ENCODE measurements at regions not wholly inside any gene's neighbourhood (a gene's known extent, or its start where the extent isn't known, plus 50 kb on each side); places are given as distances from the start of the nearest gene placed in this dataset.

DNA sequence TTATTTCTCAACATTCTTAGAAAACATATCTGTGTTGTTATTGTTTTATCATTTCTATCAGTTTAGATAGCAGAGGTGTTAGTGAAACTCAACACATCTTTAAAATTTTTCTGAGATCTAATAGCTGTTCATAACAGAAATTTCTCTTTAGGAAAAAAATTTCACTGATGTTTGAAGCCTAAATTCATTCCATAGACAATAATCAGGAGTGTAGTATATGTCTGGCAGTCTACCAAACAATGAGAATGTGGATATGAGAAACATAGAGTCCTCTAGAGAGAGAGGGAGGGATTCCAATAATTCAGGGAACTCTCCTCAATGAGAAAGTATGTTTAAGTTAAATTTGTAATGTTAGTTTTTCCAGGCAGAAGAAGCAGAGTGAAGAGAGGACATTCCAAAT, 118.2 kb upstream of the EDNRB start:
- Histone ChIP-seq H3K9me3 (no peaks in the 10 kb centered on the region), H3K36me3 (no peaks in the 10 kb centered on the region), H3K27ac (no peak overlapping the region), H3K27me3 (no peaks in the 10 kb centered on the region), H3K4me3 (no peak overlapping the region), H3K4me1 (no peaks in the 10 kb centered on the region)
- intact Hi-C loops (cut with DNase I; ENCODE audit: low total_unique reads): no loop called here
- TF ChIP-seq CTCF (IDR thresholded peaks at IDR 0.05) (no peak), EP300 (IDR thresholded peaks at IDR 0.05) (no peak), POLR2AphosphoS5 (IDR thresholded peaks at IDR 0.05) (no peak), POLR2A (IDR thresholded peaks at IDR 0.05) (no peak)
- peak in 1 of 2 donors; percentile 22 for DNase-seq

DNA sequence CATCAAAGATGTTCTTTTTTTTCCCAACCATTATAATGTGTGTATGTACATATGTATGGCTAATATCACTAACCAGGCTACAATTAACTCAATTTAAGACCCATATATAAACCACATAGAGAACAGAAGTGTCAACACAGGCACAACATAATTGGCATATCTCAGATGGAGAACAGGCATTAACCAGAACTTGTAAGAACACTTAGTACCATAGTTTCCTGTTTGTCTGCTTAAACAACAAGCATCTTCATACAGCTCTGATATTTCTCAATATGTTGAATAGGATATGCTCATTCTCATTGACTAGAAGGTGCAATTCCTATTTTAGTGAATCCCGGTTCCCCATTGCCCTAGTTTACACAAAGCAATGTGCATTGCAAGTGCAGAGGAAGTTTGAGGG, 116.9 kb upstream of the EDNRB start:
- Histone ChIP-seq H3K27me3 (no peaks in the 10 kb centered on the region), H3K36me3 (no peaks in the 10 kb centered on the region), H3K27ac (no peak overlapping the region), H3K9me3 (no peaks in the 10 kb centered on the region), H3K4me1 (no peaks in the 10 kb centered on the region), H3K4me3 (no peak overlapping the region)
- DNase-seq: no peak
- intact Hi-C loops (cut with DNase I; ENCODE audit: low total_unique reads): no loop called here
- TF ChIP-seq EP300 (IDR thresholded peaks at IDR 0.05) (no peak), POLR2A (IDR thresholded peaks at IDR 0.05) (no peak), CTCF (IDR thresholded peaks at IDR 0.05) (no peak), POLR2AphosphoS5 (IDR thresholded peaks at IDR 0.05) (no peak)
- 64 to 91% (median 78%) methylated on average over 1 of the region's 1 CpG for WGBS, 5 donors

DNA sequence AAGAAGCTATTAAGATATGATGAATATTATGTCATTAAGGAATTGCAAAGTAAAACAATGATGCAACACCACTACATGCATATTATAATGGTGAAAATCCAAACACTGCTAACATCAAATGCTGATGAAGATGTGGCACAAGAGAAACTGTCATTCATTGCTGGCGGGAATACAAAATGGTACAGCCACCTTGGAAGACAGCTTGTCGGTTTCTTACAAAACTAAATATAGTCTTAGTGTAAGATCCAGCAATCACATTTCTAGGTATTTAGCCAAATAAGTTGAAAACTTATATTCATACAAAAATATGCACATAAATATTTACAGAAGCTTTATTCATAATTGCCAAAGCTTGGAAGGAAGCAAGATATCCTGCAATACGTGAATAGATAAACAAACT, 114.9 kb upstream of the EDNRB start:
- no peaks in the 10 kb centered on the region for H3K9me3 ChIP-seq
- no peak overlapping the region for H3K27ac ChIP-seq
- intact Hi-C loops (cut with DNase I; ENCODE audit: low total_unique reads): no loop called here
- DNase-seq: no peak
- TF ChIP-seq CTCF (IDR thresholded peaks at IDR 0.05): no peak
- no peak for TF ChIP-seq EP300 (IDR thresholded peaks at IDR 0.05)
- no peak for TF ChIP-seq POLR2AphosphoS5 (IDR thresholded peaks at IDR 0.05)
- TF ChIP-seq POLR2A (IDR thresholded peaks at IDR 0.05): no peak
- H3K27me3 ChIP-seq: no peaks in the 10 kb centered on the region
- no peaks in the 10 kb centered on the region for H3K4me1 ChIP-seq
- H3K36me3 ChIP-seq: no peaks in the 10 kb centered on the region
- no peak overlapping the region for H3K4me3 ChIP-seq
- 27 to 53% (median 40%) methylated on average over 3 of the region's 3 CpGs for WGBS, 5 donors

GRCh38 chr13:78032132-78032531, 113.5 kb upstream of the EDNRB start:
- intact Hi-C loops (cut with DNase I; ENCODE audit: low total_unique reads): no loop called here

More at GRCh38 chr13:78032132-78032531, 113.5 kb upstream of the EDNRB start:
- Histone ChIP-seq H3K27me3 (no peaks in the 10 kb centered on the region), H3K36me3 (no peaks in the 10 kb centered on the region), H3K4me1 (no peaks in the 10 kb centered on the region), H3K4me3 (no peak overlapping the region), H3K9me3 (no peaks in the 10 kb centered on the region), H3K27ac (no peak overlapping the region)
- DNase-seq: peak in 1 of 2 donors; percentile 11
- TF ChIP-seq CTCF (IDR thresholded peaks at IDR 0.05): no peak
- TF ChIP-seq POLR2AphosphoS5 (IDR thresholded peaks at IDR 0.05): no peak
- TF ChIP-seq EP300 (IDR thresholded peaks at IDR 0.05): no peak
- TF ChIP-seq POLR2A (IDR thresholded peaks at IDR 0.05): no peak
